ENCODE measurements at regions not wholly inside any gene's neighbourhood (a gene's known extent, or its start where the extent isn't known, plus 50 kb on each side); places are given as distances from the start of the nearest gene placed in this dataset.

- H3K9me3 Mint-ChIP-seq (ENCODE audit: insufficient read depth), result no peaks in the 10 kb centered on the region
- Histone ChIP-seq H3K9ac (ENCODE audit: low read length) (no peak overlapping the region), H3K4me2 (replicated peaks; ENCODE audit: low read depth, low read length, poor library complexity, severe bottlenecking) (no peak overlapping the region), H3K9me3 (ENCODE audit: control extremely low read depth in 1 of 3, control insufficient read depth in 2 of 3, insufficient read depth in 1 of 3, low read length in 2 of 3) (no peaks in the 10 kb centered on the region), H4K20me1 (ENCODE audit: control insufficient read depth, insufficient read depth, low read length, poor library complexity, severe bottlenecking) (no peaks in the 10 kb centered on the region), H2AFZ (ENCODE audit: insufficient read depth, low read depth, low read length, poor library complexity, severe bottlenecking) (no peak overlapping the region), H3K27me3 (replicated peaks in 1 of 4; ENCODE audit: control extremely low read depth in 1 of 4, control insufficient read depth in 3 of 4, insufficient read depth in 4 of 4, low read length in 3 of 4) (no peaks in the 10 kb centered on the region), H3K36me3 (replicated peaks in 1 of 2; ENCODE audit: control extremely low read depth in 1 of 2, control insufficient read depth in 1 of 2, extremely low read depth in 1 of 2, insufficient read depth in 2 of 2, low read length in 1 of 2) (no peaks in the 10 kb centered on the region), H3K79me2 (ENCODE audit: control insufficient read depth, insufficient read depth, low read length) (no peaks in the 10 kb centered on the region), H3K4me1 (ENCODE audit: control insufficient read depth in 2 of 2, insufficient read depth in 2 of 2, low read length in 2 of 2) (no peaks in the 10 kb centered on the region), H3K27ac (ENCODE audit: low read length in 2 of 2) (no peak overlapping the region), H3K4me3 (ENCODE audit: control extremely low read depth in 1 of 5, extremely low read depth in 1 of 5, insufficient read depth in 1 of 5, low read depth in 2 of 5, low read length in 4 of 5) (no peak overlapping the region)
- no peak overlapping the region for H3K4me3 Mint-ChIP-seq
- ChIA-PET POLR2A (no interaction called here), CTCF (no interaction called here)
- H3K27me3 Mint-ChIP-seq, result no peaks in the 10 kb centered on the region
- ATAC-seq (ENCODE audit: low read depth) (no peak), DNase-seq (no peak)
- TF ChIP-seq EZH2 (IDR thresholded peaks at IDR 0.05; ENCODE audit: borderline replicate concordance, insufficient read depth, low read depth, low read length, poor library complexity, severe bottlenecking), result no peak
- TF ChIP-seq, protein P1, sequence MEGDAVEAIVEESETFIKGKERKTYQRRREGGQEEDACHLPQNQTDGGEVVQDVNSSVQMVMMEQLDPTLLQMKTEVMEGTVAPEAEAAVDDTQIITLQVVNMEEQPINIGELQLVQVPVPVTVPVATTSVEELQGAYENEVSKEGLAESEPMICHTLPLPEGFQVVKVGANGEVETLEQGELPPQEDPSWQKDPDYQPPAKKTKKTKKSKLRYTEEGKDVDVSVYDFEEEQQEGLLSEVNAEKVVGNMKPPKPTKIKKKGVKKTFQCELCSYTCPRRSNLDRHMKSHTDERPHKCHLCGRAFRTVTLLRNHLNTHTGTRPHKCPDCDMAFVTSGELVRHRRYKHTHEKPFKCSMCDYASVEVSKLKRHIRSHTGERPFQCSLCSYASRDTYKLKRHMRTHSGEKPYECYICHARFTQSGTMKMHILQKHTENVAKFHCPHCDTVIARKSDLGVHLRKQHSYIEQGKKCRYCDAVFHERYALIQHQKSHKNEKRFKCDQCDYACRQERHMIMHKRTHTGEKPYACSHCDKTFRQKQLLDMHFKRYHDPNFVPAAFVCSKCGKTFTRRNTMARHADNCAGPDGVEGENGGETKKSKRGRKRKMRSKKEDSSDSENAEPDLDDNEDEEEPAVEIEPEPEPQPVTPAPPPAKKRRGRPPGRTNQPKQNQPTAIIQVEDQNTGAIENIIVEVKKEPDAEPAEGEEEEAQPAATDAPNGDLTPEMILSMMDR (IDR thresholded peaks at IDR 0.05), result no peak
- intact Hi-C loops (cut with micrococcal nuclease), result no loop called here
- 47% methylated on average over 2 of the region's 4 CpGs for WGBS (ENCODE audit: insufficient coverage)
- no peak overlapping the region for H3K27ac Mint-ChIP-seq
- no peaks in the 10 kb centered on the region for H3K4me1 Mint-ChIP-seq
Measured at GRCh38 chr20:7147220-7147601, 379.7 kb downstream of the BMP2 start.

GRCh38 chr20:7151676-7152470, 384.4 kb downstream of the BMP2 start:
- no peaks in the 10 kb centered on the region for H3K27me3 ChIP-seq (replicated peaks in 1 of 4; ENCODE audit: control extremely low read depth in 1 of 4, control insufficient read depth in 3 of 4, insufficient read depth in 4 of 4, low read length in 3 of 4)
- Mint-ChIP-seq H3K27ac (no peak overlapping the region), H3K9me3 (ENCODE audit: insufficient read depth) (no peaks in the 10 kb centered on the region), H3K4me3 (no peak overlapping the region), H3K4me1 (no peaks in the 10 kb centered on the region), H3K27me3 (no peaks in the 10 kb centered on the region)
- ChIA-PET POLR2A (no interaction called here), CTCF (no interaction called here)
- no peaks in the 10 kb centered on the region for H3K36me3 ChIP-seq (replicated peaks in 1 of 2; ENCODE audit: control extremely low read depth in 1 of 2, control insufficient read depth in 1 of 2, extremely low read depth in 1 of 2, insufficient read depth in 2 of 2, low read length in 1 of 2)
- no peak overlapping the region for H3K4me3 ChIP-seq (ENCODE audit: control extremely low read depth in 1 of 5, extremely low read depth in 1 of 5, insufficient read depth in 1 of 5, low read depth in 2 of 5, low read length in 4 of 5)
- no peaks in the 10 kb centered on the region for H3K4me1 ChIP-seq (ENCODE audit: control insufficient read depth in 2 of 2, insufficient read depth in 2 of 2, low read length in 2 of 2)
- H2AFZ ChIP-seq (ENCODE audit: insufficient read depth, low read depth, low read length, poor library complexity, severe bottlenecking), result no peak overlapping the region
- no peak overlapping the region for H3K9ac ChIP-seq (ENCODE audit: low read length)
- TF ChIP-seq, protein P1 (IDR thresholded peaks at IDR 0.05), result no peak
- TF ChIP-seq EZH2 (IDR thresholded peaks at IDR 0.05; ENCODE audit: borderline replicate concordance, insufficient read depth, low read depth, low read length, poor library complexity, severe bottlenecking), result no peak
- no peak for ATAC-seq (ENCODE audit: low read depth)
- no peak for DNase-seq
- no peaks in the 10 kb centered on the region for H3K79me2 ChIP-seq (ENCODE audit: control insufficient read depth, insufficient read depth, low read length)
- no peaks in the 10 kb centered on the region for H3K9me3 ChIP-seq (ENCODE audit: control extremely low read depth in 1 of 3, control insufficient read depth in 2 of 3, insufficient read depth in 1 of 3, low read length in 2 of 3)
- H3K27ac ChIP-seq (ENCODE audit: low read length in 2 of 2), result no peak overlapping the region
- WGBS (ENCODE audit: insufficient coverage), result no CpG with 5 or more reads among the region's 2 CpGs
- no peaks in the 10 kb centered on the region for H4K20me1 ChIP-seq (ENCODE audit: control insufficient read depth, insufficient read depth, low read length, poor library complexity, severe bottlenecking)
- intact Hi-C loops (cut with micrococcal nuclease), result no loop called here
- H3K4me2 ChIP-seq (replicated peaks; ENCODE audit: low read depth, low read length, poor library complexity, severe bottlenecking), result no peak overlapping the region

Data from B cell (primary cell).